Right lobe of liver (tissue), 6 donors: ENCODE measurements at regions not wholly inside any gene's neighbourhood (a gene's known extent, or its start where the extent isn't known, plus 50 kb on each side); places are given as distances from the start of the nearest gene placed in this dataset.

Source experiments
- ATAC-seq, 4 donors: fragments of 200-7000 bp; cut with Tn5 transposase; one replicate each; pipeline ENCODE4 v1.9.1; 2020; ENCODE audit warnings: mild to moderate bottlenecking in 4 of 4, moderate library complexity in 4 of 4
- DNase-seq, 3 donors: peaks; one replicate each; pipeline ENCODE4 v3.0.0-alpha.2; 2020
- H3K27ac ChIP-seq, 3 donors: fragments of 200-600 bp; one replicate each; pipeline ENCODE4 v1.8.0; 2022
- H3K27me3 ChIP-seq, 2 donors: fragments of 200-600 bp; one replicate each; pipeline ENCODE4 v1.8.0; 2022
- H3K36me3 ChIP-seq, 4 donors: fragments of 200-600 bp; sonication (generic) in 1 of 4; one replicate each; pipeline versions ENCODE4 v1.5.1 to v1.8.0; 2017 to 2022; ENCODE audit warnings: control low read depth in 1 of 4
- H3K4me1 ChIP-seq, 4 donors: fragments of 200-600 bp; sonication (generic) in 1 of 4; one replicate each; pipeline versions ENCODE4 v1.5.1 to v1.8.0; 2017 to 2022; ENCODE audit warnings: control low read depth in 1 of 4
- H3K4me3 ChIP-seq, 3 donors: fragments of 200-600 bp; one replicate each; pipeline ENCODE4 v1.8.0; 2022
- H3K9me3 ChIP-seq, 4 donors: fragments of 200-600 bp; sonication (generic) in 1 of 4; one replicate each; pipeline versions ENCODE4 v1.5.1 to v1.8.0; 2017 to 2022; ENCODE audit warnings: control low read depth in 1 of 4
- POLR2A ChIP-seq: fragments of 450-650 bp; IDR thresholded peaks from one replicate; pipeline ENCODE4 v1.6.1; 2017; ENCODE audit warnings: antibody characterized with exemption, mild to moderate bottlenecking
- WGBS: methylation state at CpG from one replicate; pipeline ENCODE4 v1.1.6; 2018; ENCODE audit warnings: low coverage, low lambda C conversion rate; ENCODE audit not compliant: insufficient coverage; ENCODE audit errors: missing lambda C conversion rate; 5-methylcytosine and 5-hydroxymethylcytosine counted together
- intact Hi-C, 2 donors: fragments of 100-400 bp; cut with DNase I; formaldehyde crosslinking; loops; one replicate each; pipeline versions ENCODE4 v1.11.2 to v1.14.1; 2022
- TF ChIP-seq, protein P1 (sequence below), 4 donors: fragments of 200-600 bp in 3 of 4; fragments of 450-650 bp in 1 of 4; IDR thresholded peaks; one replicate each; pipeline versions ENCODE4 v1.5.1 to v1.8.0; 2016 to 2022; ENCODE audit warnings: antibody characterized with exemption in 4 of 4, mild to moderate bottlenecking in 2 of 4
- donor health status: DM: no; HTN: yes; CAD: no.
- donor health status: DM: no; HTN: no; CAD: no.
- donor health status: DM: no; HTN: no; CAD: no.
- donor health status: DM: no; HTN: yes; CAD: no.
- donor health status: DM: no; HTN: yes; CAD: no.

DNA sequence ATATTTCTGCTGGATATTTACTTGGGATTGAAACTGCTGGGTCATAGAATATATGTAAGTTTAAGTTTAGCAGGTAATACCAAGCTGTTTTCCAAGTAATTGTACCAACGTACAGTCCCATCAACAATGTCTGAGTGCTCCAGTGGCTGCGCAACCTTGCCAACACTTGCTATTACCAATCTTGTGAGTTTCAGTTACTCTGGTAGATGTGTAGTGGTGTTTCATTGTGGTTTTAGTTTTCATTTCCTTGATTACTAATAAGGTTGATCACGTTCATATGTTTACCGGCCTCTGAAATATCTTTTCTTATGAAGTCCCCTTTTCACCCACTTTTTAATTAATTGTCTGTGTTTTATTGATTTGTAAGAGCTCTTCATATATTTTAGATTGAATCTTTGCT, 370.6 kb upstream of the CADM1 start:
- Histone ChIP-seq H3K9me3 (no peaks in the 10 kb centered on the region), H3K27ac (no peak overlapping the region), H3K36me3 (no peaks in the 10 kb centered on the region), H3K27me3 (no peaks in the 10 kb centered on the region), H3K4me3 (no peak overlapping the region), H3K4me1 (no peaks in the 10 kb centered on the region)
- no peak for DNase-seq
- no peak for ATAC-seq
- 57% methylated on average over 4 of the region's 4 CpGs for WGBS
- intact Hi-C loops, result no loop called here
- TF ChIP-seq, protein P1, sequence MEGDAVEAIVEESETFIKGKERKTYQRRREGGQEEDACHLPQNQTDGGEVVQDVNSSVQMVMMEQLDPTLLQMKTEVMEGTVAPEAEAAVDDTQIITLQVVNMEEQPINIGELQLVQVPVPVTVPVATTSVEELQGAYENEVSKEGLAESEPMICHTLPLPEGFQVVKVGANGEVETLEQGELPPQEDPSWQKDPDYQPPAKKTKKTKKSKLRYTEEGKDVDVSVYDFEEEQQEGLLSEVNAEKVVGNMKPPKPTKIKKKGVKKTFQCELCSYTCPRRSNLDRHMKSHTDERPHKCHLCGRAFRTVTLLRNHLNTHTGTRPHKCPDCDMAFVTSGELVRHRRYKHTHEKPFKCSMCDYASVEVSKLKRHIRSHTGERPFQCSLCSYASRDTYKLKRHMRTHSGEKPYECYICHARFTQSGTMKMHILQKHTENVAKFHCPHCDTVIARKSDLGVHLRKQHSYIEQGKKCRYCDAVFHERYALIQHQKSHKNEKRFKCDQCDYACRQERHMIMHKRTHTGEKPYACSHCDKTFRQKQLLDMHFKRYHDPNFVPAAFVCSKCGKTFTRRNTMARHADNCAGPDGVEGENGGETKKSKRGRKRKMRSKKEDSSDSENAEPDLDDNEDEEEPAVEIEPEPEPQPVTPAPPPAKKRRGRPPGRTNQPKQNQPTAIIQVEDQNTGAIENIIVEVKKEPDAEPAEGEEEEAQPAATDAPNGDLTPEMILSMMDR (IDR thresholded peaks at IDR 0.05), result no peak
- TF ChIP-seq POLR2A, result no peak

DNA sequence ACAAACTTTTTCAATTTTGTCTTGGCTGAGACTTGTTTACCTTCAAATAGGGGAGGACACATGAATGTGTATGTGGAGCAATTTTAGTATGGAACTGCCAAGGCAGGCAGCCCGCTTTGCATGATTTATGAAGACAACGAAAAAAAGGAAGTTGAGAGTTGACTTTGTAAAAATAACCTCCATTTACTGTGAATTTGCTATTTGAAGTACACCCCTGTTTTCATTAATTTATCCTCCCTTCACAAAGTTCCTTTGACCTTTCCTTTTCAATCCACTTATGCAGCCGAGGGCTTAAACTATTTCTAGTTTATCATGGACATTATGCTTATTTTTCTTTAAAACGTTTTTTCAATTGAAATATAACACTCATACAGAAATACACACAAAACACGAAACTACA, 369.6 kb upstream of the CADM1 start:
- H3K27ac ChIP-seq, result no peak overlapping the region
- intact Hi-C loops, result no loop called here
- 32% methylated on average over 5 of the region's 5 CpGs for WGBS
- H3K4me3 ChIP-seq, result no peak overlapping the region
- H3K27me3 ChIP-seq, result no peaks in the 10 kb centered on the region
- TF ChIP-seq, protein P1 (IDR thresholded peaks at IDR 0.05), result no peak
- no peak for TF ChIP-seq POLR2A
- no peaks in the 10 kb centered on the region for H3K36me3 ChIP-seq
- ATAC-seq, result no peak
- no peak for DNase-seq
- no peaks in the 10 kb centered on the region for H3K9me3 ChIP-seq
- no peaks in the 10 kb centered on the region for H3K4me1 ChIP-seq

DNA sequence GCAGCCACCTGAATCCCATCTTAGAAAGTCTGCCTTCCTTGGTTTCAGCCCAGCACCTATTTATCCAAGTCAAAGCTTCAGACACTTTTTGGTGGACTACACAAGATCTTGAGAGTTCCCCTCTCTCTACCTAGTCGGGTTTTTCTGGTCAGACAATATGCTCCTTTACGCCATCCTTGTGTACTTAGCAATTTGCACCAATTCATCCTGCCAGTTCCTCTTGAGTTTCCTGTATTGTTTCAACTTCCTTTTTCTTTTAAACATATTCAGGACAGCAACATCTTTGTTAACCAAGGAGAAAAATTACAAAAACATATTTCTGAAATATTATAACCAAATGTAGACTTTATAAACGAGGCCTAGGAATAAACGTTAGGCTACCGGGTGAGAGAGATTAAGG, 368.2 kb upstream of the CADM1 start:
- ATAC-seq, result peak in 2 of 4 donors; percentile 23 to 35
- intact Hi-C loops, result no loop called here
- no peaks in the 10 kb centered on the region for H3K36me3 ChIP-seq
- H3K27ac ChIP-seq, result no peak overlapping the region
- H3K9me3 ChIP-seq, result no peaks in the 10 kb centered on the region
- no peak overlapping the region for H3K4me3 ChIP-seq
- H3K27me3 ChIP-seq, result no peaks in the 10 kb centered on the region
- no peak for DNase-seq
- 36% methylated on average over 5 of the region's 5 CpGs for WGBS
- H3K4me1 ChIP-seq, result no peaks in the 10 kb centered on the region
- TF ChIP-seq, protein P1 (IDR thresholded peaks at IDR 0.05), result no peak
- no peak for TF ChIP-seq POLR2A

DNA sequence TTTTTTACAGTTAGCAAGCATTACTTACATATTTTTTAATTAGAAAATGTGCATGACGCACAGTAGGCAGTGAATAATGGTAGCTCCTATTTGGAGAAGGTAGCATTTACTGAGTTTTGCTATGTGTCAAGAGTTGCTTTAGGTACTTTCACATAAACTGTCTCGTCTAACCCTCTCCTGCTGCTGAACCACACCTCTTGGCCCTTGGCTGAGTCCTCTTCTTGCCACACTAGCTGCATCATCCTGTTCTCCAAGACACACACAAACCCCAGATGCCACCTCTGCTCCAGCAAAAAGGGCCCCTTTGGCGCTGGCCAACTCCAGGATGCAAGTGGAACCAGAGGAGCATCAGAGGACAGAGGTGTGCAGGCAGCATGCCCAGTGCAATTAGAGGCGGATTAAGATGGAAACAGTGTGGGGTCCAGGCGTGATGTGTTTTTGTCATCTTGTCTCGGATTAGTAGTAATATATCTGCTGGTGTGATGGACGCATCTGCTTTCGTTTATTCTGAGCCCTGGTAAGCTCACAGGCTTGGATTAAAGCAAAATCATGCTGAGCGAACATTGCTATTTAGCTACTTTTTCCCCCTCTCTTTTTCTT, 367.0 kb upstream of the CADM1 start:
- intact Hi-C loops, result no loop called here
- ATAC-seq (no peak), DNase-seq (no peak)
- TF ChIP-seq POLR2A, result no peak
- TF ChIP-seq, protein P1 (IDR thresholded peaks at IDR 0.05), result no peak
- Histone ChIP-seq H3K27me3 (no peaks in the 10 kb centered on the region), H3K27ac (no peak overlapping the region), H3K4me1 (no peaks in the 10 kb centered on the region), H3K4me3 (no peak overlapping the region), H3K9me3 (no peaks in the 10 kb centered on the region), H3K36me3 (no peaks in the 10 kb centered on the region)
- WGBS, result 70% methylated on average over 8 of the region's 9 CpGs
